GM12878 (cell line): ENCODE measurements at regions not wholly inside any gene's neighbourhood (a gene's known extent, or its start where the extent isn't known, plus 50 kb on each side); places are given as distances from the start of the nearest gene placed in this dataset.

ENCODE experiments used
- ATAC-seq: fragments of 200-7000 bp; cut with Tn5 transposase; 3 replicates; pipeline ENCODE4 v1.9.1; 2020; ENCODE audit warnings: mild to moderate bottlenecking, moderate library complexity
- BruUV-seq: library from RNA; stranded (reverse); fragments of 400-500 nt; replicated peaks from 2 replicates; lab custom pipeline; 2021; lab: Mats Ljungman, UMichigan
- CTCF ChIA-PET: fragments of 300-600 bp; sonication (Branson Sonifier 250); formaldehyde crosslinking; extraction: SDS; loops from one replicate; lab custom pipeline; 2021; ENCODE audit warnings: inconsistent platforms; lab: Yijun Ruan, JAX
- POLR2A ChIA-PET: fragments of 350-600 bp; formaldehyde crosslinking; extraction: SDS; loops from one replicate; lab custom pipeline; 2021; ENCODE audit warnings: inconsistent platforms; lab: Charles Lee
- RAD21 ChIA-PET: fragments of 300-600 bp; sonication (Branson Sonifier 250); formaldehyde crosslinking; loops from one replicate; lab custom pipeline; 2023; ENCODE audit warnings: antibody characterized with exemption; ENCODE audit not compliant: unreplicated experiment; lab: Charles Lee
- SMC1A ChIA-PET: fragments of 300-600 bp; sonication (Branson Sonifier 250); formaldehyde crosslinking; loops from one replicate; lab custom pipeline; 2023; ENCODE audit not compliant: unreplicated experiment, uncharacterized antibody; lab: Charles Lee
- DNase-seq: peaks from one replicate; pipeline ENCODE4 v3.0.0-alpha.2; 2011; ENCODE audit warnings: low read depth, low spot score
- FAIRE-seq: peaks from 3 replicates; lab custom pipeline; 2011; peaks lifted over from hg19 to GRCh38; lab: Jason Lieb, UNC
- H2AFZ ChIP-seq: 2 replicates; pipeline ENCODE4 v1.6.0; 2011; ENCODE audit warnings: low read depth, low read length, control low read depth; ENCODE audit not compliant: control insufficient read depth
- H3K27ac ChIP-seq: 2 replicates; pipeline ENCODE4 v1.5.1; 2011; ENCODE audit warnings: control low read depth; ENCODE audit not compliant: control insufficient read depth, insufficient read depth
- H3K27me3 ChIP-seq, 2 experiments: replicated peaks in 1 of 2; 2 replicates each; pipeline versions ENCODE4 v1.6.0 to v1.6.1; 2011; ENCODE audit warnings: low read length in 1 of 2; ENCODE audit not compliant: control insufficient read depth in 2 of 2, insufficient read depth in 2 of 2
- H3K36me3 ChIP-seq, 2 experiments: 2 replicates each; pipeline ENCODE4 v1.5.1; 2011; ENCODE audit warnings: low read length in 1 of 2; ENCODE audit not compliant: control insufficient read depth in 2 of 2, insufficient read depth in 2 of 2
- H3K4me1 ChIP-seq: 2 replicates; pipeline ENCODE4 v1.6.1; 2011; ENCODE audit warnings: mild to moderate bottlenecking, low read length, moderate library complexity, mixed read lengths; ENCODE audit not compliant: control insufficient read depth, insufficient read depth
- H3K4me2 ChIP-seq: 2 replicates; pipeline ENCODE4 v1.6.0; 2011; ENCODE audit warnings: control low read depth; ENCODE audit not compliant: control insufficient read depth, insufficient read depth
- H3K4me3 ChIP-seq: fragments of 200-600 bp; sonication (generic); 2 replicates; pipeline ENCODE4 v1.5.1; 2016
- H3K79me2 ChIP-seq: 2 replicates; pipeline ENCODE4 v1.6.0; 2011; ENCODE audit warnings: low read length; ENCODE audit not compliant: control insufficient read depth, insufficient read depth
- H3K9ac ChIP-seq: 2 replicates; pipeline ENCODE4 v1.8.0; 2011; ENCODE audit warnings: low read length, control low read depth, mixed read lengths; ENCODE audit not compliant: control insufficient read depth, insufficient read depth
- H3K9me3 ChIP-seq: replicated peaks from 3 replicates; pipeline ENCODE4 v1.5.1; 2011; ENCODE audit warnings: mild to moderate bottlenecking, low read length; ENCODE audit not compliant: control insufficient read depth, insufficient read depth
- H4K20me1 ChIP-seq: 2 replicates; pipeline ENCODE4 v1.6.0; 2011; ENCODE audit not compliant: control insufficient read depth, insufficient read depth
- BHLHE40 ChIP-seq, 2 experiments: fragments of 450-650 bp in 1 of 2; IDR thresholded peaks; 2 replicates each; pipeline ENCODE4 v1.6.1; 2011 to 2017; ENCODE audit warnings: low read depth in 2 of 2, borderline replicate concordance in 1 of 2, improper control_type of control experiment in 1 of 2, low read length in 1 of 2, mild to moderate bottlenecking in 1 of 2
- CHD4 ChIP-seq: fragments of 200-600 bp; sonication (generic); IDR thresholded peaks from 2 replicates; pipeline ENCODE4 v1.6.1; 2016; ENCODE audit warnings: mild to moderate bottlenecking
- CREM ChIP-seq: IDR thresholded peaks from 2 replicates; pipeline ENCODE4 v1.6.1; 2014; ENCODE audit warnings: antibody characterized with exemption, low read depth
- GABPA ChIP-seq: IDR thresholded peaks from 2 replicates; pipeline ENCODE4 v1.6.1; 2014; ENCODE audit warnings: antibody characterized with exemption, low read depth, mild to moderate bottlenecking, inconsistent platforms
- KDM1A ChIP-seq: fragments of 200-600 bp; sonication (generic); IDR thresholded peaks from 2 replicates; pipeline ENCODE4 v1.6.1; 2016; ENCODE audit warnings: borderline replicate concordance
- MYC ChIP-seq: IDR thresholded peaks from 2 replicates; pipeline ENCODE4 v1.6.1; 2011; ENCODE audit warnings: mild to moderate bottlenecking, low read length, moderate library complexity, inconsistent platforms; ENCODE audit not compliant: insufficient read depth, insufficient replicate concordance, insufficient read length, severe bottlenecking
- NR2C2 ChIP-seq: IDR thresholded peaks from 2 replicates; pipeline ENCODE4 v1.6.1; 2011; ENCODE audit warnings: borderline replicate concordance, low read depth; ENCODE audit not compliant: control insufficient read depth, insufficient read length
- SMAD1 ChIP-seq: fragments of 450-650 bp; IDR thresholded peaks from 2 replicates; pipeline ENCODE4 v1.6.1; 2018; ENCODE audit warnings: mild to moderate bottlenecking, low read depth; ENCODE audit not compliant: partially characterized antibody
- WGBS: methylation state at CpG from one replicate; pipeline ENCODE4 v1.1.6; 2016; ENCODE audit warnings: low lambda C conversion rate; ENCODE audit not compliant: insufficient replicate concordance, insufficient coverage; ENCODE audit errors: missing lambda C conversion rate; 5-methylcytosine and 5-hydroxymethylcytosine counted together
- in situ Hi-C: fragments of 300-500 bp; cut with MboI; formaldehyde crosslinking; loops from 9 replicates; pipeline ENCODE4 v1.14.3; 2018; ENCODE audit warnings: mixed read lengths
- intact Hi-C: fragments of 100-400 bp; cut with micrococcal nuclease; formaldehyde crosslinking; loops from one replicate; pipeline ENCODE4 v1.14.2; 2022; ENCODE audit not compliant: unreplicated experiment
- TF ChIP-seq, protein P1 (sequence below): fragments of 450-650 bp; IDR thresholded peaks from 2 replicates; pipeline ENCODE4 v1.6.1; 2014; ENCODE audit warnings: mild to moderate bottlenecking
- TF ChIP-seq, protein P2 (sequence below): fragments of 450-650 bp; IDR thresholded peaks from 2 replicates; pipeline ENCODE4 v1.6.1; 2016; ENCODE audit warnings: mild to moderate bottlenecking
- TF ChIP-seq, protein P3 (sequence below): IDR thresholded peaks from 2 replicates; pipeline ENCODE4 v1.6.1; 2012; ENCODE audit warnings: low read depth, low read length, improper control_type of control experiment
- TF ChIP-seq, protein P4 (sequence below): fragments of 450-650 bp; IDR thresholded peaks from 2 replicates; pipeline ENCODE4 v1.6.1; 2017; ENCODE audit warnings: antibody characterized with exemption, mild to moderate bottlenecking, moderate library complexity
- TF ChIP-seq, protein P5 (sequence below): IDR thresholded peaks from 2 replicates; pipeline ENCODE4 v1.6.1; 2011; ENCODE audit warnings: low read depth, mild to moderate bottlenecking, low read length, moderate library complexity, borderline replicate concordance; ENCODE audit errors: extremely low read depth
- TF ChIP-seq, protein P6 (sequence below): fragments of 450-650 bp; IDR thresholded peaks from 2 replicates; pipeline ENCODE4 v1.6.1; 2017; ENCODE audit warnings: low read depth, mild to moderate bottlenecking, moderate library complexity

DNA sequence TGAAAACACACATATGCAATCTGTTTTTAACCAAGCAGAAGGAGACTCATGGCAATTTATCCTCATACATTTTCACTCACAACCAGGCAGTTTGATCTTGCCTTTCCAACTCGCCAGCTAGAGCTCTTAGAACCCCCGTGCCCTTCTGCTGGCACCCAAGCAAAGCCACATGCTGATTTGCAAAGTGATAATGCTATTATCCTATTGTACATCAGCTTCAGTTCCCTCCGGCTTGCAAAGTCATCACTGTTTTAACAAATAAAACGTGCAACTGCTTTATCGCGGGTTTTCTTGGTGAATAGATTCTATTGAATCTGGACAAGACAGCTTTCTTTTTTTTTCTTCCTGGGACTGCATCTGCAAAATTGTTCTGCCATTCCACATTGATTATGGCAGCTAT is 314.6 kb downstream of the LNPK start (continued):
- no peak for TF ChIP-seq SMAD1
- TF ChIP-seq, protein P1, sequence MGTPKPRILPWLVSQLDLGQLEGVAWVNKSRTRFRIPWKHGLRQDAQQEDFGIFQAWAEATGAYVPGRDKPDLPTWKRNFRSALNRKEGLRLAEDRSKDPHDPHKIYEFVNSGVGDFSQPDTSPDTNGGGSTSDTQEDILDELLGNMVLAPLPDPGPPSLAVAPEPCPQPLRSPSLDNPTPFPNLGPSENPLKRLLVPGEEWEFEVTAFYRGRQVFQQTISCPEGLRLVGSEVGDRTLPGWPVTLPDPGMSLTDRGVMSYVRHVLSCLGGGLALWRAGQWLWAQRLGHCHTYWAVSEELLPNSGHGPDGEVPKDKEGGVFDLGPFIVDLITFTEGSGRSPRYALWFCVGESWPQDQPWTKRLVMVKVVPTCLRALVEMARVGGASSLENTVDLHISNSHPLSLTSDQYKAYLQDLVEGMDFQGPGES = no peak

DNA sequence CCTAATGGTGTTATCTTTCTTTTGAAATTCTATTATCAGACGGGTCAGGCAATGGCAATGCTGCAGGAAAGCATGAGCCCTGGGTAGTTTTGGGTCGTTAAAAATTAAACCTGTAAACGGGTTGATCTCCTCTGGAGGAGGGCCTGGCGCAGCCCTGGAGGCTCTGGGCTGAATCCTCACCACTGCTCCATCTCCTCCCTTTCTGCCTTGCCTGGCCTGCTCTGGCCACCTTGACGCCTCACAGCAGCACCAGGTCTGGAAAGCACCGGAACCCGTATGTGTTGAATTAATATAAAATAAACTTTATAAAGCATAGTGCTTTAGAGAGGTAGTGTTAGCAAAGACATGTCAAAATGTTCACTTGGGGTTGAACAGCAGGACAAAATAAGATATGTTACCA is 316.1 kb downstream of the LNPK start:
- H3K27ac ChIP-seq = no peak overlapping the region
- no peaks in the 10 kb centered on the region for H3K79me2 ChIP-seq
- 16% methylated on average over 7 of the region's 7 CpGs for WGBS
- no peak overlapping the region for H2AFZ ChIP-seq
- in situ Hi-C loops (loop anchor here (5.0 kb wide), 1 partner anchor 411 kb away; the partner anchor contains the start of gene HOXD12), intact Hi-C loops (loop anchor here (10.0 kb wide), 1 partner anchor 321 kb away; no protein-coding TSS in a partner anchor)
- POLR2A ChIA-PET = no interaction called here
- H4K20me1 ChIP-seq = no peaks in the 10 kb centered on the region
- H3K4me3 ChIP-seq = no peak overlapping the region
- CTCF ChIA-PET = interaction anchor here (2.9 to 6.4 kb wide), 2 partner anchors 403 to 411 kb away, joined by 10 to 83 read pairs; no protein-coding TSS in a partner anchor
- H3K9me3 ChIP-seq = no peaks in the 10 kb centered on the region
- BruUV-seq = no TSS peak
- ATAC-seq (no peak), FAIRE-seq (no peak), DNase-seq (no peak)
- SMC1A ChIA-PET = interaction anchor here (1.1 to 1.9 kb wide), 2 partner anchors 11 to 14 kb away, joined by 3 to 4 read pairs; no protein-coding TSS in a partner anchor
- H3K4me2 ChIP-seq = no peak overlapping the region
- H3K4me1 ChIP-seq = no peaks in the 10 kb centered on the region
- no peak overlapping the region for H3K9ac ChIP-seq
- RAD21 ChIA-PET = no interaction called here
- H3K27me3 ChIP-seq = 0 out of 4 replicates have a peak, but pooled peaks cover 0 to 2% of the 10 kb centered on the region in 2 experiments
- H3K36me3 ChIP-seq = no peaks in the 10 kb centered on the region
- TF ChIP-seq KDM1A (no peak), CHD4 (no peak), SMAD1 (no peak), BHLHE40 (IDR thresholded peaks at IDR 0.05; ENCODE audit: borderline replicate concordance in 1 of 2, low read depth in 2 of 2, low read length in 1 of 2) (no peak), GABPA (no peak), CREM (no peak), NR2C2 (no peak), MYC (no peak)
- TF ChIP-seq, protein P2, sequence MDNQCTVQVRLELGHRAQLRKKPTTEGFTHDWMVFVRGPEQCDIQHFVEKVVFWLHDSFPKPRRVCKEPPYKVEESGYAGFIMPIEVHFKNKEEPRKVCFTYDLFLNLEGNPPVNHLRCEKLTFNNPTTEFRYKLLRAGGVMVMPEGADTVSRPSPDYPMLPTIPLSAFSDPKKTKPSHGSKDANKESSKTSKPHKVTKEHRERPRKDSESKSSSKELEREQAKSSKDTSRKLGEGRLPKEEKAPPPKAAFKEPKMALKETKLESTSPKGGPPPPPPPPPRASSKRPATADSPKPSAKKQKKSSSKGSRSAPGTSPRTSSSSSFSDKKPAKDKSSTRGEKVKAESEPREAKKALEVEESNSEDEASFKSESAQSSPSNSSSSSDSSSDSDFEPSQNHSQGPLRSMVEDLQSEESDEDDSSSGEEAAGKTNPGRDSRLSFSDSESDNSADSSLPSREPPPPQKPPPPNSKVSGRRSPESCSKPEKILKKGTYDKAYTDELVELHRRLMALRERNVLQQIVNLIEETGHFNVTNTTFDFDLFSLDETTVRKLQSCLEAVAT = no peak
- TF ChIP-seq, protein P3, sequence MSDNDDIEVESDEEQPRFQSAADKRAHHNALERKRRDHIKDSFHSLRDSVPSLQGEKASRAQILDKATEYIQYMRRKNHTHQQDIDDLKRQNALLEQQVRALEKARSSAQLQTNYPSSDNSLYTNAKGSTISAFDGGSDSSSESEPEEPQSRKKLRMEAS = no peak
- TF ChIP-seq, protein P4, sequence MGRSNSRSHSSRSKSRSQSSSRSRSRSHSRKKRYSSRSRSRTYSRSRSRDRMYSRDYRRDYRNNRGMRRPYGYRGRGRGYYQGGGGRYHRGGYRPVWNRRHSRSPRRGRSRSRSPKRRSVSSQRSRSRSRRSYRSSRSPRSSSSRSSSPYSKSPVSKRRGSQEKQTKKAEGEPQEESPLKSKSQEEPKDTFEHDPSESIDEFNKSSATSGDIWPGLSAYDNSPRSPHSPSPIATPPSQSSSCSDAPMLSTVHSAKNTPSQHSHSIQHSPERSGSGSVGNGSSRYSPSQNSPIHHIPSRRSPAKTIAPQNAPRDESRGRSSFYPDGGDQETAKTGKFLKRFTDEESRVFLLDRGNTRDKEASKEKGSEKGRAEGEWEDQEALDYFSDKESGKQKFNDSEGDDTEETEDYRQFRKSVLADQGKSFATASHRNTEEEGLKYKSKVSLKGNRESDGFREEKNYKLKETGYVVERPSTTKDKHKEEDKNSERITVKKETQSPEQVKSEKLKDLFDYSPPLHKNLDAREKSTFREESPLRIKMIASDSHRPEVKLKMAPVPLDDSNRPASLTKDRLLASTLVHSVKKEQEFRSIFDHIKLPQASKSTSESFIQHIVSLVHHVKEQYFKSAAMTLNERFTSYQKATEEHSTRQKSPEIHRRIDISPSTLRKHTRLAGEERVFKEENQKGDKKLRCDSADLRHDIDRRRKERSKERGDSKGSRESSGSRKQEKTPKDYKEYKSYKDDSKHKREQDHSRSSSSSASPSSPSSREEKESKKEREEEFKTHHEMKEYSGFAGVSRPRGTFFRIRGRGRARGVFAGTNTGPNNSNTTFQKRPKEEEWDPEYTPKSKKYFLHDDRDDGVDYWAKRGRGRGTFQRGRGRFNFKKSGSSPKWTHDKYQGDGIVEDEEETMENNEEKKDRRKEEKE = no peak
- TF ChIP-seq, protein P5, sequence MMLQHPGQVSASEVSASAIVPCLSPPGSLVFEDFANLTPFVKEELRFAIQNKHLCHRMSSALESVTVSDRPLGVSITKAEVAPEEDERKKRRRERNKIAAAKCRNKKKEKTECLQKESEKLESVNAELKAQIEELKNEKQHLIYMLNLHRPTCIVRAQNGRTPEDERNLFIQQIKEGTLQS = no peak
- TF ChIP-seq, protein P6, sequence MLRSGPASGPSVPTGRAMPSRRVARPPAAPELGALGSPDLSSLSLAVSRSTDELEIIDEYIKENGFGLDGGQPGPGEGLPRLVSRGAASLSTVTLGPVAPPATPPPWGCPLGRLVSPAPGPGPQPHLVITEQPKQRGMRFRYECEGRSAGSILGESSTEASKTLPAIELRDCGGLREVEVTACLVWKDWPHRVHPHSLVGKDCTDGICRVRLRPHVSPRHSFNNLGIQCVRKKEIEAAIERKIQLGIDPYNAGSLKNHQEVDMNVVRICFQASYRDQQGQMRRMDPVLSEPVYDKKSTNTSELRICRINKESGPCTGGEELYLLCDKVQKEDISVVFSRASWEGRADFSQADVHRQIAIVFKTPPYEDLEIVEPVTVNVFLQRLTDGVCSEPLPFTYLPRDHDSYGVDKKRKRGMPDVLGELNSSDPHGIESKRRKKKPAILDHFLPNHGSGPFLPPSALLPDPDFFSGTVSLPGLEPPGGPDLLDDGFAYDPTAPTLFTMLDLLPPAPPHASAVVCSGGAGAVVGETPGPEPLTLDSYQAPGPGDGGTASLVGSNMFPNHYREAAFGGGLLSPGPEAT = no peak
